HG02884 (cell line): ENCODE measurements at regions not wholly inside any gene's neighbourhood (a gene's known extent, or its start where the extent isn't known, plus 50 kb on each side); places are given as distances from the start of the nearest gene placed in this dataset.

Source experiments
- ATAC-seq: cut with Tn5 transposase; IDR thresholded peaks from one replicate; pipeline ENCODE4 v1.9.1; 2021; ENCODE audit warnings: mild to moderate bottlenecking, moderate library complexity; ENCODE audit not compliant: unreplicated experiment

- no peak for ATAC-seq
Measured at GRCh38 chr12:85669911-85670310, 166.3 kb downstream of the RASSF9 start.

GRCh38 chr12:85672436-85672835 is 163.8 kb downstream of the RASSF9 start:
- no peak for ATAC-seq

GRCh38 chr12:85673921-85674420 is 162.2 kb downstream of the RASSF9 start:
- no peak for ATAC-seq

- no peak for ATAC-seq
Measured at GRCh38 chr12:85676816-85677749, 159.1 kb downstream of the RASSF9 start.

GRCh38 chr12:85679296-85679695 is 156.9 kb downstream of the RASSF9 start:
- no peak for ATAC-seq

- ATAC-seq = no peak
Measured at GRCh38 chr12:85680881-85681280, 155.3 kb downstream of the RASSF9 start.

GRCh38 chr12:85681333-85681732 is 154.9 kb downstream of the RASSF9 start:
- ATAC-seq = no peak

- ATAC-seq = no peak
Measured at GRCh38 chr12:85683051-85683450, 153.2 kb downstream of the RASSF9 start.

- no peak for ATAC-seq
Measured at GRCh38 chr12:85688837-85689236, 147.4 kb downstream of the RASSF9 start.

- ATAC-seq = no peak
Measured at GRCh38 chr12:85690146-85690545, 146.1 kb downstream of the RASSF9 start.

- ATAC-seq = no peak
Measured at GRCh38 chr12:85693093-85693665, 143.0 kb downstream of the RASSF9 start.

- no peak for ATAC-seq
Measured at GRCh38 chr12:85695097-85695715, 141.0 kb downstream of the RASSF9 start.

GRCh38 chr12:85697003-85697402 is 139.2 kb downstream of the RASSF9 start:
- ATAC-seq = no peak

GRCh38 chr12:85698937-85699336 is 137.3 kb downstream of the RASSF9 start:
- no peak for ATAC-seq

GRCh38 chr12:85708775-85709174 is 127.4 kb downstream of the RASSF9 start:
- ATAC-seq = no peak

GRCh38 chr12:85711735-85712390 is 124.3 kb downstream of the RASSF9 start:
- no peak for ATAC-seq

- no peak for ATAC-seq
Measured at GRCh38 chr12:85713373-85713772, 122.8 kb downstream of the RASSF9 start.

GRCh38 chr12:85714425-85714824 is 121.8 kb downstream of the RASSF9 start:
- no peak for ATAC-seq

GRCh38 chr12:85720308-85721033 is 115.7 kb downstream of the RASSF9 start:
- ATAC-seq = no peak

GRCh38 chr12:85725991-85726390 is 110.2 kb downstream of the RASSF9 start:
- ATAC-seq = no peak
